Activated T-helper 17 cell treated with anti-CD3 and anti-CD28 coated beads, Interleukin-2, amount 50 U/mL, for 72 hours (primary cell): ENCODE measurements at regions not wholly inside any gene's neighbourhood (a gene's known extent, or its start where the extent isn't known, plus 50 kb on each side); places are given as distances from the start of the nearest gene placed in this dataset.

Experiments used
- ATAC-seq: fragments of 150-1000 bp; cut with Tn5 transposase; replicated peaks from 2 replicates; pipeline ENCODE4 v1.10.0; 2021; ENCODE audit warnings: mild to moderate bottlenecking, moderate library complexity
- H3K27ac Mint-ChIP-seq: one replicate; pipeline ENCODE4 v1.8.0; 2022; ENCODE audit warnings: mixed read lengths
- H3K27me3 Mint-ChIP-seq: one replicate; pipeline ENCODE4 v1.8.0; 2022; ENCODE audit warnings: mixed read lengths
- H3K36me3 Mint-ChIP-seq: one replicate; pipeline ENCODE4 v1.8.0; 2022; ENCODE audit warnings: low read depth, mild to moderate bottlenecking, mixed read lengths
- H3K4me1 Mint-ChIP-seq: one replicate; pipeline ENCODE4 v1.8.0; 2022; ENCODE audit warnings: mixed read lengths
- H3K4me3 Mint-ChIP-seq: one replicate; pipeline ENCODE4 v1.8.0; 2022; ENCODE audit warnings: mild to moderate bottlenecking, mixed read lengths
- H3K9me3 Mint-ChIP-seq: one replicate; pipeline ENCODE4 v1.8.0; 2022; ENCODE audit warnings: mixed read lengths

DNA sequence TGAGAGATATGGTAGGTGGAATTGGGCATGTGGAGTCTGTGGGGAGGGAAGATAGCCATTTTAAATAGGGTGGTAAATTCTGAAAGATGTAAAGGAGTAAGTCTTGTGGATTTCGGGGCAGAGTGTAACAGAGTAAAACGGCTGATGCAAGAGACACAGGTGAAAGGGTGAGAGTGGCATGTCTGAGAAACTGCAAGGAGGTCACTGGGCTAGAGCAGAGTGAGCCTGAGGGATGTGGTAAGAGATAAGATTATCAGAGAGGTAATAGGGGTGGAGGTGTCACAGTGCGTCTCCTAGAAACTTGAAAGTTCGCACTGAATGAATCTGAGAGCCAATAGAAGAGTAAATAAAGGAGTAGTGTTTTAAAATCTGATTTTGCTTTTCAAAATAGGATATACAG lies 308.1 kb downstream of the EPM2A start:
- H3K27me3 Mint-ChIP-seq: peaks cover 8% of the 10 kb centered on the region
- H3K4me3 Mint-ChIP-seq: no peak overlapping the region
- ATAC-seq: no peak
- H3K27ac Mint-ChIP-seq: no peak overlapping the region
- no peaks in the 10 kb centered on the region for H3K36me3 Mint-ChIP-seq
- H3K9me3 Mint-ChIP-seq: no peaks in the 10 kb centered on the region
- no peaks in the 10 kb centered on the region for H3K4me1 Mint-ChIP-seq

DNA sequence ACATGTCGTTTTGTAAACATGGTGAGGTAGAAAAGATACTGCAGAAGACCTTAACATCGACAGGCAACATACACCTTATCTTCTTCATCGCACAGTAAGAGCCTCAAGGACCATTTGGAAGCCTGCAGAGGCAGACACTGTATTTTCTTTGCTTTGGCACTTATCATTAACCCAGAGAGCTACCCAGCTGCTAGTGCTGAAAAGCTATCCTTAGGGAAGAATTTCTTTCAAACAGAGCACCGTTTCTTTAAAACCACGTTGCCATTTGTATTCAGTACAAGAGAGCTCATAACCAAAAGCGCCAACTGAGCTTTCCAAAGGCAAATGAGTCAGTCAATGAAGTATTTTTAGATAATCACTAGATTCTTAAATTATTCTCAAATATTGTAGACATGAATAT lies 306.6 kb downstream of the EPM2A start:
- Mint-ChIP-seq H3K4me1 (no peaks in the 10 kb centered on the region), H3K27ac (no peak overlapping the region), H3K9me3 (no peaks in the 10 kb centered on the region), H3K36me3 (no peaks in the 10 kb centered on the region), H3K27me3 (peaks cover 8% of the 10 kb centered on the region), H3K4me3 (no peak overlapping the region)
- ATAC-seq: no peak

DNA sequence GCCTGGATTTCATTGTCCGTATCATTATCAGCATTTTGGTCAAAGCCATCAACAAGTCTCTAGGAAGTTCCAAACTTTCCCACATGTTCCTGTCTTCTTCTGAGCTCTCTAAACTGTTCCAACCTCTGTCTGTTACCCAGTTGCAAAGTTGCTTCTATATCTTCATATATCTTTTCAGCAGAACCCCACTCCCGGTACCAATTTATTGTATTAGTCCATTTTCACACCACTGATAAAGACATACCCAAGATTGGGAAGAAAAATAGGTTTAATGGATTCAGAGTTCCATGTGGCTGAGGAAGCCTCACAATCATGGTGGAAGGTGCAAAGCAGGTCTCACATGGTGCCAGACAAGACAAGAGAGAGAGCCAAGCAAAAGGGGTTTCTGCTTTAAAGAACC lies 293.2 kb downstream of the EPM2A start:
- no peak for ATAC-seq
- H3K9me3 Mint-ChIP-seq: peaks cover 38% of the 10 kb centered on the region
- no peaks in the 10 kb centered on the region for H3K4me1 Mint-ChIP-seq
- peaks cover 7% of the 10 kb centered on the region for H3K27me3 Mint-ChIP-seq
- H3K4me3 Mint-ChIP-seq: no peak overlapping the region
- no peak overlapping the region for H3K27ac Mint-ChIP-seq
- H3K36me3 Mint-ChIP-seq: no peaks in the 10 kb centered on the region

DNA sequence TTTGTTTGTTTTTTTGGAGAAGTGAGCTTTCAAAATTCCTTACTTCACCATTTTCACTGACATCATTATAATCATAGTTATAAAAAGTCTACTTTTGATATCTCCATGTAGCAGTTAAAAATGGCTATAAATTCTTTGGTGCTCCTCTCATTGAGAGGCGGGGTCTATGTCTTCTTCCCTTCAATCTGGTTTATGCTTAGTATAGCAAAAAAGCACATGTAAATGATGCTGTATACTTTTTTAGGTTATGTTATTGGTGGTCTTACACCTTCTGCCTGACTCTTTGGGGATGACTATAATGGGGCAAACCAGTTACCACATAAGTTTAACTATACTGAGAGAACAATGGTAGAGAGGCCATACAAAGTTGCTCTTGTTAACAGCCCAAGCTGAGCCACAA lies 289.6 kb downstream of the EPM2A start:
- Mint-ChIP-seq H3K36me3 (no peaks in the 10 kb centered on the region), H3K27ac (no peak overlapping the region), H3K4me3 (no peak overlapping the region), H3K9me3 (peaks cover 33% of the 10 kb centered on the region), H3K4me1 (no peaks in the 10 kb centered on the region), H3K27me3 (peaks cover 4% of the 10 kb centered on the region)
- ATAC-seq: no peak

DNA sequence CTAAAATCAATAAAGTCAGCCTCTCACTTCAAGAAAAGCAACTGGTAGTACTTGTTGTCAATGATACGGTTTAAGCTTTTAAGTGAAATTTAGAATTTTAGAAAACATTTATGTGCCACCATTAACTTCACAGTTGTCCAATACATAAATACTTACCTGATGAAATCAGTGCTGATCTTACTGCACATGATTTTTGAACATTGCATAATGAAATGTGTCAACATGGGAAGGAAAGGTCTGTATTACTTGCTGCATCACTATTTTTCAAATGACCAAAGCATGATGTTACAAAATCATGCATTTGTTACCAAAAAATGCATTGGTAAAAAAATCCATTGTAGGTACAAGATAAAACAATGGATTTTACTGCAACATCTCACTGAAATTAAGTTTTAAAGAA lies 284.3 kb downstream of the EPM2A start:
- no peaks in the 10 kb centered on the region for H3K36me3 Mint-ChIP-seq
- no peak overlapping the region for H3K4me3 Mint-ChIP-seq
- peaks cover 9% of the 10 kb centered on the region for H3K27me3 Mint-ChIP-seq
- ATAC-seq: no peak
- no peaks in the 10 kb centered on the region for H3K4me1 Mint-ChIP-seq
- no peak overlapping the region for H3K27ac Mint-ChIP-seq
- peaks cover 9% of the 10 kb centered on the region for H3K9me3 Mint-ChIP-seq

DNA sequence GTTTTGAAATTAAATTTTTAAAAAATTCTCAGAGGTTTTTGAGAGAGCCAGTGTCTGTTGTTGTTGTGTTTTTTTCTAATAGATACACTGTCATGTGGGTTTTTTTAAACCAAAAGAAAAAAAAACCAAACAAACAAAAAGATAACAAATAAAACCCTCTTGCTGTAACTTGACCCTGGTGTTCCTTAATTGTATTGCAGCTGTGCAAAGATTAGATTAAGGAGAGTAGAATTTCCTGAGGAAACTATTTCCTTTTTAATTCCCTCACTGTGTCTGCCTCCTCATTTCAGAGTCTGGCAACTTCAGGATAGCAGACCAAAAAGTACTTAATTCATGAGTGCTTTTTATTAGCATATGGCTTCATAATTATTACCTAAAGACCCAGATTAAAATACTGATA lies 281.9 kb downstream of the EPM2A start:
- ATAC-seq: no peak
- Mint-ChIP-seq H3K27ac (no peak overlapping the region), H3K36me3 (no peaks in the 10 kb centered on the region), H3K4me1 (no peaks in the 10 kb centered on the region), H3K4me3 (no peak overlapping the region), H3K27me3 (peaks cover 4% of the 10 kb centered on the region), H3K9me3 (no peaks in the 10 kb centered on the region)

DNA sequence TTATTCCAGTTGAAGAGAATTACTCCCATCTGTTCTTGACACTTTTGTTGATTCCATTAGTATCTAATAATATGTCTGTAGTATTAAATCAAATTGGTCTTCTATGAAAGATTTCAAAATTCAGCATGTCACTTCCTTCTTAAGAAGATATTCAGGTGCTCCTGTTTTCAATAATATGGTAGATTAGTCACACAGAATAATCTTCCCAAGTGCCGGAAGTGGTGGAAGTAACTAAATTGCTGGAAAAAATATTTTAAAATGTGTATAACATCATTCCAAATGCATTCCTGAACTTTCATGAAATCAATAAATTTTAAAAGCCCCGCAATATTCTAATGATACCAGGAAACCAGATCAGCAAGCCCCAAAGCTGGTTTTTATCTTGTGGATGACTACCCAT lies 281.3 kb downstream of the EPM2A start:
- no peak for ATAC-seq
- Mint-ChIP-seq H3K9me3 (no peaks in the 10 kb centered on the region), H3K27me3 (peaks cover 4% of the 10 kb centered on the region), H3K36me3 (no peaks in the 10 kb centered on the region), H3K4me1 (no peaks in the 10 kb centered on the region), H3K27ac (no peak overlapping the region), H3K4me3 (no peak overlapping the region)

DNA sequence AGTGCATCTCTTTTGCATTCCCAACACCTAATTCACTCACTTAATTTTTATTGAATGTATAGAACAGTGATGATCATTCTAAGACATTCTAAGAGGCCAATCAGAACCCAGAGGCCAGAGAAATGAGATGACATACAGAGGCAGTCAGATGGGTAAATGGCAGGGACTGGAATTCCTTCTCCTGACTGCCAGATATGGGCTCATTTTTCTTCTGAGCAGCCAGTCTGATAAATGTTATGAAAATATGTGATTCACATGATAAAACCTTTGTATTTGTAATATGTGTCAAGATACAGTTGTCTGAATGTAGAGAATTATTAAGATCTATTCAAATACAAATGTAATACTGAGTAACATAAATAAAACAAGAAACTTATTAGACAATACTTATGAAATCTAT lies 277.8 kb downstream of the EPM2A start:
- Mint-ChIP-seq H3K9me3 (no peaks in the 10 kb centered on the region), H3K4me1 (no peaks in the 10 kb centered on the region), H3K36me3 (no peaks in the 10 kb centered on the region), H3K27ac (no peak overlapping the region), H3K27me3 (no peaks in the 10 kb centered on the region), H3K4me3 (no peak overlapping the region)
- ATAC-seq: no peak

DNA sequence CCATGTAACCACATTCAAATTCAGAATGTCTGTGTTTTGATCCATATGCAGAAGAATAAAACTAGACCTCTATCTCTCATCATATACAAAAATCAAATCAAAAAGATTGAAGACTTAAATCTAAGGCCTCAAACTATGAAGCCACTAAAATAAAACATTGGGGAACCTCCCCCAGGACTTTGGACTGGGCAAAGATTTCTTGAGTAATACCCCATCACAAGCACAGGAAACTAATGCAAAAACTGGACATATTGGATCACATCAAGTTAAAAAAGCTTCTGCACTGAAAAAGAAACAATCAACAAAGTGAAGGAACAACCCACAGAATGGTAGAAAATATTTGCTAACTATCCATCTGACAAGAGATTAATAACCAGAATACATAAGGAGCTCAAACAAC lies 266.8 kb downstream of the EPM2A start:
- H3K27me3 Mint-ChIP-seq: peaks cover 4% of the 10 kb centered on the region
- no peak overlapping the region for H3K27ac Mint-ChIP-seq
- no peaks in the 10 kb centered on the region for H3K36me3 Mint-ChIP-seq
- no peak overlapping the region for H3K4me3 Mint-ChIP-seq
- H3K9me3 Mint-ChIP-seq: peaks cover 17% of the 10 kb centered on the region
- no peak for ATAC-seq
- no peaks in the 10 kb centered on the region for H3K4me1 Mint-ChIP-seq

DNA sequence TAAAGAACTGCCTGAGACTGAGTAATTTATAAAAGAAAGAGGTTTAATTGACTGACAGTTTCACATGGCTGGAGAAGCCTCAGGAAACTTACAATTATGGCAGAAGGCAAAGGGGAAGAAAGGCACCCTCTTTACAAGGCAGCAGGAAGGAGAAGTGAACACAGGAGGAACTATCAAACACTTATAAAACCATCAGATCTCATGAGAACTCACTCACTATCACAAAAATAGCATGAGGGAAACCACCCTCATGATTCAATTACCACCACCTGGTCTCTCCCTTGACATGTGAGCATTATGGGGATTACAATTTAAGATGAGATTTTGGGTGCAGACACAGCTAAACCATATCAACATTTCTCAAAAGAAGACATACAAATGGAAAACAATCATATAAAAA lies 266.3 kb downstream of the EPM2A start:
- Mint-ChIP-seq H3K4me3 (no peak overlapping the region), H3K27ac (no peak overlapping the region), H3K9me3 (peaks cover 17% of the 10 kb centered on the region), H3K27me3 (peaks cover 4% of the 10 kb centered on the region), H3K4me1 (no peaks in the 10 kb centered on the region), H3K36me3 (no peaks in the 10 kb centered on the region)
- ATAC-seq: no peak

DNA sequence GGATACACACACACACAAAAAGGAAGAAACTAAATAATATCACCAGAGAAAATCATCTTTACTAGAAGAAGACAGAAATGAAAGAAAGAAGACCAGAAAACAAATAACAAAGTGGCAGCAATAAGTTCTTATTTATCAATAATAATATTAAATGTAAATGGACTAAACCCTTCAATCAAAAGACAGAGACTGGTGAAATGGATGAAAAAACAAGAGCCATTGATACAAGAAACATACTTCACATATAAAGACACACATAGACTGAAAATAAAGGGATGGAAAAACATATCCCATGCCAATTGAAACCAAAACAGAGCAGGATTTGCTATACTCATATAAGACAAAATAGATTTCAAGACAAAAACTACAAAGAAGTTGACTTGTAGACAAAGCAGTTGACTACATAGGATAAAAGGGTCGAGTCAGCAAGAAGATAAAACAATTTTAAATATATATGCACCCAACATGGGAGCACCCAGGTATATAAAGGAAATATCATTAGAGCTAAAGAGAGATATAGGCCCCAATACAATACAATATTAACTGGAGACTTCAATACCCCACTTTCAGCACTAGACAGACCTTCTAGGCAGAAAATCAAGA lies 259.4 kb downstream of the EPM2A start:
- H3K4me1 Mint-ChIP-seq: no peaks in the 10 kb centered on the region
- ATAC-seq: no peak
- no peaks in the 10 kb centered on the region for H3K36me3 Mint-ChIP-seq
- H3K9me3 Mint-ChIP-seq: peaks cover 11% of the 10 kb centered on the region
- H3K27me3 Mint-ChIP-seq: no peaks in the 10 kb centered on the region
- H3K27ac Mint-ChIP-seq: no peak overlapping the region
- H3K4me3 Mint-ChIP-seq: no peak overlapping the region

DNA sequence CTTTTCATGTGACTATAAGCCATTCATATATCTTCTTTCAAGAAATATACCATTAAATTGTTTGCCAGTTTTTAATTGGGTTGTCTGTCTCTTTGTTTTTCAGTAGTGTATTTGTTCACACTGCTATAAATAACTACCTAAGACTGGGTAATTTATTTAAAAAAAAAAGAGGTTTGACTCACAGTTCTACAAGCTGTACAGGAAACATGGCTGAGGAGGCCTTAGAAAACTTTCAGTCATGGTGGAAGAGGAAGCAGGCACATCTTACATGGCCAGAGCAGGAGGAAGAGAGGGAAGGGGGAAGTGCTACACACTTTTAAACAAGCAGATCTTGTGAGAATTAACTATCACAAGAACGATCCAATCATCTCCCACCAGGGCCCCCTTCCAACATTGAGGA lies 255.3 kb downstream of the EPM2A start:
- Mint-ChIP-seq H3K27me3 (no peaks in the 10 kb centered on the region), H3K4me1 (no peaks in the 10 kb centered on the region), H3K36me3 (no peaks in the 10 kb centered on the region), H3K9me3 (no peaks in the 10 kb centered on the region), H3K27ac (no peak overlapping the region), H3K4me3 (no peak overlapping the region)
- ATAC-seq: no peak

DNA sequence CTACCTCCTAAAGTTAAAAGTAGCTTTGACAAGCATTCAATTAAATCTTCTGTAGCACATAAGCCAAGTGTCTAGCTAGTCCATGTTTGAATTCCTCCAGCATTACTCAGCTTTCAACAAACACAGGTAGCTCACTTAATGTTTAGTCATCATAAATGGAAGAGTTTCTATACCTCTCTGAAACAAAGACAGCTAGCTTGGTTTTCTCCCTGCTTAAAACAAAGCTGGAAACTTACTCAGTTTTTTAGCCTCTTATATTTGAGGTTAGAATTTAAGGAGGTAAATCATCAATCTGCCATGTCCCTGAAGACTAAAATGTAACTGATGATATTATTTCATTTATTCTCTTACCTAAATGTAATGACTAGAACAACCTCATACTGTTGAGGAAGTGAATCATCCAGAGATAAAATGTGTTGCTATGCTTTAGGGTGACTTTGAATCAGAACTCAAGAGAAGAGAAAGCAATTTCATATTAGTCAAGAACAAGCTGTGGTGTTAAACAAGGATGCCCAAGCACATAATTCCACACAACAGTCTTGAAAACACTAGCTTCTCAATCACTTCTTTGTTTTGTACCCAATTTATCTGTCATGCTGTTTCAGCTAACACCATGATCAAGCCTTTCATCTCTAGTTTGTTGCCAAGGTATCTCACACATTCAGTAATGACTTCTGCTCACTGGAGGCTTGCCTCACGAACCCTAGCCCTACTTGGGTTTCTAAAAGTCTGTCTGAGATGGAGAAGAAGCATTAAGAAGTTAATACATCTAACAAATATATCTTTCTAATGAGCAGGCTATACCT lies 251.9 kb downstream of the EPM2A start:
- H3K4me1 Mint-ChIP-seq: no peaks in the 10 kb centered on the region
- H3K36me3 Mint-ChIP-seq: no peaks in the 10 kb centered on the region
- H3K4me3 Mint-ChIP-seq: no peak overlapping the region
- peaks cover 4% of the 10 kb centered on the region for H3K27me3 Mint-ChIP-seq
- no peak for ATAC-seq
- no peak overlapping the region for H3K27ac Mint-ChIP-seq
- H3K9me3 Mint-ChIP-seq: peaks cover 6% of the 10 kb centered on the region

DNA sequence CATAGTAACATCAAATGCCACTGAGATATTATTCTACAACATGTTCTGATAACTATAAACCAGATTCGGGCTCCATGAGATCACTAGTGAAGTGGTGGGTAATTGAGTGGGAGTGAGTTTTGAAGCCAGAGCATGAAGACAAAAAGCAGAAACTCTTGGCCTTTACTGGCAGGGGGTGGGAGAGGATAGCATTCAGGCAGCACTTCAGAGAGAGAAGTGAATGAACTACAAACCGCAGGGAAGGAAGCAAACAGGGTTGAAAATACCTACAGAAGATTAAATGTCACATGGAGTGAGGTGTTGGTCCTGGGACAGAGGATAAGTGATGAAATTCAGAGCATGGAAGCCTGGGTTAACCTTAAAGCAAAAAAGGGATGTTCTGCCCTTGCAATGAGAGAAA lies 250.0 kb downstream of the EPM2A start:
- ATAC-seq: no peak
- Mint-ChIP-seq H3K4me1 (no peaks in the 10 kb centered on the region), H3K36me3 (no peaks in the 10 kb centered on the region), H3K27me3 (peaks cover 4% of the 10 kb centered on the region), H3K4me3 (no peak overlapping the region), H3K27ac (no peak overlapping the region), H3K9me3 (peaks cover 8% of the 10 kb centered on the region)

DNA sequence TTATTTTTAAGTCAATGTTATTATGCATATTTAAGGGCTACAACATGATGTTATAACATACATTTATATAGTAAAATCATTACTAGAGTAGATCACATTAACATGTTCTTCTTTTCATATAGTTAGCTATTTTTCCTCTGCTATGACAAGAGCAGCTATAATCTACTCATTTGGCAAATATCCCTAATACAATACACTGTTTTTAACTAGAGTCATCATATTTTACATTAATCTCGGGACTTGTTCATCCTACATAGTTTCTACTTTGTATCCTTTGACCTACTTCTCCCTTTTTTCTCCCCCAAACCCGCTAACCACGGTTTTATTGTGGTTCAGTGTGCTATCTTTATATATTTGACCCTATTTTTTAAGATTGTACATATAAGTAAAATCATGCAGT lies 249.0 kb downstream of the EPM2A start:
- no peak for ATAC-seq
- Mint-ChIP-seq H3K36me3 (no peaks in the 10 kb centered on the region), H3K4me3 (no peak overlapping the region), H3K27ac (no peak overlapping the region), H3K4me1 (no peaks in the 10 kb centered on the region), H3K9me3 (peaks cover 11% of the 10 kb centered on the region), H3K27me3 (peaks cover 4% of the 10 kb centered on the region)
